Stimulated activated CD8-positive, alpha-beta memory T cell treated with anti-CD3 and anti-CD28 coated beads, Interleukin-15, amount 100 ng/mL, for 48 hours (primary cell): ENCODE measurements at regions not wholly inside any gene's neighbourhood (a gene's known extent, or its start where the extent isn't known, plus 50 kb on each side); places are given as distances from the start of the nearest gene placed in this dataset.
"Not testable (repeated sequence)": the region's sequence is repeated elsewhere in the genome, so short reads cannot be mapped to it uniquely, and the experiment has no call there.

ENCODE experiments used
- DNase-seq, 2 donors: peaks; one replicate each; pipeline ENCODE4 v3.0.0-alpha.2; 2020; ENCODE audit warnings: low read depth in 2 of 2

DNA sequence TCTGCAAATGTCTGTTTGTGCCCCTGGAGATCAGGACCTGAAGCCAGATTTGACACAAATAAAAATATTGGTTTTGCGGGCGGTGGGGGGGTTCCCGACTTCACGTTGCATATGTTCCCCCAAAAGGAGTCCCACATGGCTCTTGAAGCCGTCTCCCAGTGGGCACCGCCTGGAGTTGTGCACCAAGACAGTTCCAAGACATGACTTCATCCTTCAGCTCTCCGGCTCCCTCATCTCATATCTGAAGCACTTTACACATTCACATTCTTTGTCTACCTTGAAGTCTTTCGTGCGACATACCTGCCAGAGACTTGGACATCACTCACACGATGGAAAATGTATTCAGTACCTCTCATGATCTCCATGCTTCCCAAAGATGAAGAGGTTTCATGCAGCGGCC, 362.8 kb upstream of the FOXK1 start:
- DNase-seq = no peak

DNA sequence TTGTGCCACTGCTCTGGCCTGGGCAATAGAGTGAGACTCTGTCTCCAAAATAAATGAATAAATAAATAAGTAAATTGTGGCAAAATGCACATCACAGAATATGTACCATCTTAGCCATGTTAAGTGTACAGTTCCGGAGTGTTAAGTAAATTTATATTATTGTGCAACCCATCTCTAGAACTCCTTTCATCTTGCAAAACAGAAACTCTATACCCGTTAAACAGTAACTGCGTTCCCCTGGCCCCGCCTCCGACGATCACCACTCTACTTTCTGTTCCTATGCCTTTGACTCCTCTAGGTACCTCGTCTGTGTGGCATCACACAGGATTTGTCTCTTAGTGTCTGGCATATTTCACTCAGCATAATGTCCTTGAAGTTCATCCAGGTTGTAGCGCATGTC, 356.4 kb upstream of the FOXK1 start:
- DNase-seq = no peak

DNA sequence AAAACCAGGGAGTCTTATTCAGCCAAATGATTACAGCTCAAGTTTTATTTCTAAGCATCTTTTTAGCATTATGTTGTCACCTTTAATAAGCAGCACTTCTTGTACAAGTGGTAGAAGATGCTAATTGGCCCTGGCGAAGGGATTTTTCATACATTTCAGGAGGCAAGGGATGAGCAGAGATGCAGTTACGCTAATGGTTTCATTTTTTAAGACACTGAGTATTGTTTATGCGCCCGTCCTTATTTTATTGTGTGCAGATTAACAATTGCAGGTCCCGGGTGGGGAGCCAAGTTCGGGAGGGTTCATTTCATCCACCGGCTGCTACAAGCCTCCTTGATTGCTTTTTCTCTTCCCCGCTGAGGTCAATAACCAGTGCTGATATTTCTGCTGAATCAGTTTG, 350.4 kb upstream of the FOXK1 start:
- DNase-seq = no peak

DNA sequence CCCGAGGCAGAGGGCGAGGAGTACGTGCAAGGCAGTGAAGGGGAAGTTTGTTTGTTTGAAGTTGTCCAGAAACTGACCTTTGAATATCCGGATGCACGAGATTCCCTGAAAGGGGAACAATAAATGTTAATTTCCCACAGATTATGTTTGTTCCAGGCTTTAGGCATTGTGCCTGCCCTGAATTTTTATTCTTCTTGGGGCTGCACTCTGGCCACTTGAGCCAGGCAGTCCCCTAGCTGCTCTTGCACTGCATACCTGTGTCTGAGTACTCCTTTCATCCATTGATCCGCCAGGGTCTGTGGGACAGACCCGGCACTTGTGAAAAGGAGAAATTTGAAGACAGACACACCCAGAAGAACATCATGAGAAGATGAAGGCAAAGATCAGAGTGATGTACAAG, 343.5 kb upstream of the FOXK1 start:
- DNase-seq = no peak

DNA sequence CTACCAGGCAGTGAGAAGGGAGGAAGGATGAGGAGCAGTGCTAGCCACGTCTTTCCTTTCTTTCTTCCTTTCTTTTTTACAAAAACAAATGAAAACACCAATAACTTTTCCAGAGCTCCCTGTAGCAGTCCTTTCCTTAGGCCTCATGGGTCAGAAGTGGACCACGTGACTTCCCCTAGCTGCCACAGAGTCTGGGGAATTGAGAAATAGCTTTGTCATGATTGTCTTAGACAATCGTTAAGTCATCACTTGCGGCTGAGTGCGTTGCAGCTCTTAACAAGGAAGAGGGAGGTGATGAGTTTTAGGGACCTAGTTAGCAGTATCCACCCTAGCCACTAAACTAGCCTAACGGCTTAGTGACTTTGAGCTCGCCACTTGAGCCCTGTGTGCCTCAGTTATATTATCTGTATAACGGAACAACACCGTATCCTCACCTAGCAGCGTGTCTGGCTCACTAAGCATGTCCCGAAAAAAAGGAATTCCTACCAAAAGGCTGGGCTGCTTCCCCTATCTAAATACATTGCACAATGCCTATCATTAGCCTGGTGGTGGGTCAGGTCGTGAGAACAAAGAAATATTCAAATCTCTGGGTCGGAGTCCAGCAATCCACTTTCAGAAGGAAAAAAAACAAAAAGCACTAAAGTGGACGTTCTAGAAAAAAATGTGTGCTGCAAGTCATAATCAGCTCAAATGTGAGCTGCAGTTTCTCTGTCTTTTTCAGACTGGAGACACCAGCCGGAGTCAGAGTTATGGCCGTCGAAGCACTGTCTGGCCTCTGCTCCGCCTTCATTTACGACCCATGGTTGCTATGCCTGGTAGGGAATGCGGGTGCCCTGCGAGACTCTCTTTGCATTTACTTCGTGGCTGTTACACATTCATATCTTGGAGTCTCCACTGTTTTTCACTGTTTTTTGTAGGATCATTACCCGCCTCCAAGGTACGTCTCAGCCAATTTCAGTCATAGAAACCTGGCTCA, 338.5 kb upstream of the FOXK1 start:
- no peak for DNase-seq

DNA sequence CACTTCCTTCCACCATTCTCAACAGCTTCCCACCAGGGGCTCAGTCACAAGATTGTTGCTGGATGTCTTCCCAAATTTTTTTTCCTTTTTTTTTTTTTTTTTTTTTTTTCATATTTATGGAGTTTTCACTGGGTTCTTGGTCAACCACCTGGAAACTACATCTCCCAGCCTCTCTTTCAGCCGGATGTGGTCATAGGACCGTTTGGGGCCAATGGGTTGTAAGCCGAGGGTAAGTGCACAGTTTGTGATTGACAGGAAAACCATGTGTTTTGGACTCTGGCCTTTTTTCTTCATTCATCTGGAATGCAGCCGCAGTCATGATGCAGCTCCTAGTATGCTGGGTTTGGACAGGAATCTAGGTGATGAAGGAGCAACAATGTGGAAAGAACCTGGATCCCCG, 337.1 kb upstream of the FOXK1 start:
- DNase-seq = no peak

DNA sequence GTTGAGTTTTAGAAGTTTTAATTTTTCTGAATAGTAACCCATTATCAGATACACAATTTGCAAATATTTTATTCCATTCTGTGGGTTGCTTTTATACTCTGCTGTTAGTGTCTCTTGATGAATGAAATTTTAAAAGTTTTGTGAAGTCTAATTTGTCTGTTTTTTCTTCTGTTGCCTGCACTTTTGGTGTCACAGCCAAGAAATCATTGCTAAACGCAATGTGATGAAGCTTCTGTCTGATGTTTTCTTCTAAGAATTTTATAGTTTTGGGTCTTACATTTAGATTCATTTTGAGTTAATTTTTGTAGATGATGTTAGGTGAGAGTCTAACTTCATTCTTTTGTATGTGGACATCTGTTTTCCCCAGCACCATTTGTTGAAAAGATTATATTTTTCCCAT, 330.0 kb upstream of the FOXK1 start:
- no peak for DNase-seq

DNA sequence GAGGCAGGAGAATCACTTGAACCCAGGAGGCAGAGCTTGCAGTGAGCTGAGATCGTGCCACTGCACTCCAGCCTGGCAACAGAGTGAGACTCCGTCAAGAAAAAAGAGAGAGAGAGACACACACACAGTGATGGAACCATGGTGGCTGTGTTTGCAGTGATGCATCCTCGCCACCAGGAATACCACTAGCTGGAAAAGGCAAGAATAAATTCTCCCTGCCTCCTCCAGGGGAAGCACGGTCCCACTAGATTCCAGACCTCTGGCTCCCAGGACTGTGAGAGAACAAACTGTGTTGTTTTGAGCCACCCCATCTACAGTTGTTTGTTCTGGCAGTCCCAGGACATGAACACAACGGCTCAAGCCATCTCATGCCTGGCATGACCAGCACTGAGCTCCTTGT, 320.3 kb upstream of the FOXK1 start:
- no peak for DNase-seq

DNA sequence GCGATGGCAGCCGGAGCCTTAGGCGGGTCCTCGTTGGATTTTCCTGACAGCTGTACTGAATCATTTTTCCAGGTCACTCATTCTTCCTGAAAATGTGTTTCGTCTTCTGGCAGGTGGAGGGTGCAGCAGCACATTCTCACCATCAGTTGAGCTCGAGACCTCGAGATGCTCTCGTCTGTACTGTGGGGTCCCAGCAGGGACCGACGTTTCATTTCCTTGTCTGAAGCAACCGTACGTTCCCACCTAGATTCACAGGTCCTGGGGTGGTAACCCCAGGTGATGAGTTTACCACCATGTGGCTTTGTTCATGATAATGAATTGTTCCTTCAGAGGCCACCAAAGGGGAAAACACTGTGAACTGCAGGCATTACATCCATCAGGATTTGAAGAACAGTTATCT, 298.5 kb upstream of the FOXK1 start:
- no peak for DNase-seq

DNA sequence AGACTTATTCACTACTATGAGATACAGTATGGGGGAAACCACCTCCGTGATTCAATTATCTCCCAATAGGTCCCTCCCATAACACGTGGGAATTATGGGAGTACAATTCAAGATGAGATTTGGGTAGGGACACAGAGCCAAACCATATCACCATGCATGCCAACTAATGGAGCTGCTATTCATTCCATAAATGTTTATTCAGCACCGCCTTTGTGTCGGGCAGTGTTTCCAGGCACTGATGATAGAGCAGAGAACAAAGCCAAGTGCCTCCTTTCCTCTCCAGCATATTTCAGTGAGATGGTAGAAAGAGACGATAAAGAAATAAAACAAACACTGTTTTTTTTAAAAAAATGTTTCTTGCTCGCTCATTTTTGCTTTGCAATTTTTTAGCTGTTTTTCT, 295.9 kb upstream of the FOXK1 start:
- no peak for DNase-seq

DNA sequence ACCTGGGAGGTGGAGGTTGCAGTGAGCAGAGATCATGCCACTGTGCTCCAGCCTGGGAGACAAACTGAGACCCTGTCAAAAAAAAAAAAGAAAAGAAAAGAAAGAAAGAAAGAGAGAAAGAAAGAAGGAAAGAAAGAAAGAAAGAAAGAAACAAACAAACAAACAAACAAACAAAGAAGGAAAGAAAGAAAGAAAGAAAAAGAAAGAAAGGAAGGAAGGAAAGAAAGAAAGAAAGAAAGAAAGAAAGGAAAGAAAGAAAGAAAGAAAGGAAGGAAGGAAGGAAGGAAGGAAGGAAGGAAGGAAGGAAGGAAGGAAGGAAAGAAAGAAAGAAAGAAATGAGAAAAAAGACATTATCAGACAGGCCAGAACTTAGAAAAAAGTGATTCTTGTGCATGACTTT, 291.0 kb upstream of the FOXK1 start:
- not testable (repeated sequence) for DNase-seq

DNA sequence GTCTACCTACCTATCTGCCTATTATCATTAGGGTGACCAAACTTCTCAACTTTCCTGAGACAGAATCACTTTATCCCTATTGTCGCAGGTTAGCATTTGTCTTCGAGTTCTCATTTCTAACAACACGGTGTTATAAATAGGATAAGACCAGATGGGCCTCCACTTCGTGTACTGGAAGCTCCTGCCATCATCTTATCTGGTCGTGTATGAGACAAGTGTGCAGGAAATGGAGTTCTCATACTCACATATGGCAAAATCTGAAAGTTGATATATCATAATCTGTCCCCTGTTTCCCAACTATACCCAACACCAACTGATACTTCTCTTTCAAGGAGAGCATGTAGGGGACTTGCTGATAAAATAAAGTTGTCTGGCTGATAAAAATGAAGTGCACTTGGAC, 287.4 kb upstream of the FOXK1 start:
- DNase-seq = no peak

DNA sequence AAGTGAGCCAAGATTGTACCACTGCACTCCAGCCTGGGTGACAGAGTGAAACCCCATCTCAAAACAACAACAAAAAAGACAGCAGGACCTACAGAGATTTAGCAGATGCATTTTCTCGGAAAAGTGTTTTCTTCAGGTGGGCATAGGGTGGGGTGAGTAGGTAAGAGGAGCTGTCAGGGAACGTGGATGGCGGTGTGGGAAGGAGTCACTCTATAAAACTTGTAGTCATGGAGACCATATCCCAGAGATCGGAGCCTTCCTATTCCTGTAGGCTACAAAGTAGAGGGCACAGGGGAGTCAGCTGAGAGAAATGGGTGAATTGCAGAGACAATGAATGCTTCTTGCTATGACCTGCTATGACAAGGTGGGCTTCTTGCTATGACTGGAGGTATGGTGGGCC, 283.0 kb upstream of the FOXK1 start:
- no peak for DNase-seq

DNA sequence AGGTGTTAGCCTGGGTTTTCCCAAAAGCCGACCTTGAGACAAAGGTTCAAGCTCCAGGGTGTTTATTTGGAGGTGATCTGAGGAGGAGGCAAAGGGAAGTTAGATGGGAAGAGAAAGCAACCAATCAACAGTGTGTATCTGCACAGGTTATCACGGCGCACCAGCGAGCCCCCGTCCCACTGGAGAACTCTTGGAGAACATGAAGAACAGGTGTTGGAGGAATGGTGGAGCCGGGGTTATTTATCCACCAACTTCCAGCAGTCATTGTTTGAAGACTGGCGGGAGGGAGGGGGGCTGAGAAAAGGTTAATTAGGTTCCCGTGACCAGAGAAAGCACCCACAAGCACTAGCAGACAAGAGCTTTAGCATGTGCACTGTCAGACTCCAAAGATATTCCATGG, 282.5 kb upstream of the FOXK1 start:
- no peak for DNase-seq

DNA sequence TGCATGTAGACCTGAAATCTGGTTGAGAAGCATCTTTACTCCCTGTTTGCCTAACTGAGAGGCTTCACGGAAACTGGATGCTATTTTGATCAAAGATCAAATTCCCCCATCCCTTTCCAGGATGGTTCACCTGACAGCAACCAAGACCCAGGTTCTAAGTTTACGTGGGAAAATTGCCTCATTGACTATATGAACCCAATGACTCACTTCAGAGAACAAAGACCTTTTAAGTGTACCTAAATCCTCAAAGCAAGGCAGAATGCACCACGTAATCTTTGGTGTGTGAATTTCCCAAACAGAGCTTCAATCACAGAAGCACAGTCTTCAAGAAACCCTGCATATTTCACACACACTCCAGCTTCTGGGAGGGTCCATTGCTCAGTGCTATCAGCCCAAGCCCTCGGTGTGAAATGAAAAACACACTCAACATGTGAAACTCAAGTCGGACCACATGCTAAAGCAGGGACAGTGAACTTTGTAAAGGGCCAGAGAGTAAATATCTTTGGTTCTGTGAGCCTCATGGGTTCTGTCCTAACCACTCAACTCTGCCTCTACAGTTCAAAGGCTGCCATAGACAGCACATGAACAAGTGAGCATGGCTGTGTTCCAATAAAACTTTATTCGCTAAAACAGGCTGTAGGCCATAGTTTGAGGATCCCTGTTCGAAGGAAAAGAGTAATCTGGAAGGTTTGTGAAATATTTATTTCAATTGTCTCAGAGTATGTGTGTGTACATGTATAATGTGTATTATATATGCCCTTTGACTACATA, 275.6 kb upstream of the FOXK1 start:
- no peak for DNase-seq

DNA sequence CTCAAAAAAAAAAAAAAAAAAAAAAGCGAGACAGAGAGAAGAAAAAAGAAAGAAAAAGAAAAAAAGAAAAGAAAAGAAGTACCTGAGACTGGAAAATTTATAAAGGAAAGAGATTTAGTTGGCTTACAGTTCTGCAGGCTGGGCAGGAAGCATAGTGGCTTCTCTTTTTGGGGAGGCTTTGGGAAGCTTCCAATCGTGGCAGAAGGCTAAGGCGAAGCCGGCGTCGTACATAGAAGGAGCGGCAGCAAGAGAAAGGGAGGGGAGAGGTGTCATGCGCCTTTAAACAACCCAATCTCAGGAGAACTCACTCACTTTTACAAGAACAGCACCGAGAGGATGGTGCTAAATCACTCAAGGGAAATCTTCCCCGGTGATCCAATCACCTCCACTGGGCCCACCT, 272.1 kb upstream of the FOXK1 start:
- DNase-seq = no peak

DNA sequence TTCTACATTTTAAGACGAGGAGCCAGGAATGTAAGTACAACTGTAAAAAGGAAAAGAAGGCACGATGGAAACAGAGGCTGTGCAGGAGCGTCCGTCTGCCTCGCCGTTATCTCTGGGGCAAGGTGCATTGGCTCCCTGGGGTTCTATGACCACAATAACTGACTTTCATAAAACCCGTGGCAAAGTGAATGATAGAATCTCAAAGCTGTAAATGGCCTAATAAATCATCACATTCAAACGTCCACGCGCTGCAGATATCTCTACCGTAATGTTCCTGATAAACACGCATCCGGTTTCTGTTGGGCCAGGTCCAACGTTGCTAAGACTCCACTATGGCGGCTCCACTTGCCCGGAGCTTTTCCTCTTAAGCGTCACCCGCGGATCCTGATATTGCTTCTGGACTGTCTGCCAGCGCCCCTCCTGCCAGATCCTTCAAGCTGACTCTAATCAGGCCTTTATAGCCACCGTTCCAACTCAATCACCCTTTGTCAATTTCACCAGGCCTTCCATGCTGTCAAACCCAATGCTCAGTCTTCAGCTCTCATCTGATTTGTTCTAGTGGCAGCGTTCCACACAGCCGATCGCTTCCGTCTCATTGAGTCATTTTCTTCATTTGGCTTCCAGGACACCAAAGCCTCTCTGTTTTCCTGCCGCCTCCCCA, 265.6 kb upstream of the FOXK1 start:
- no peak for DNase-seq

DNA sequence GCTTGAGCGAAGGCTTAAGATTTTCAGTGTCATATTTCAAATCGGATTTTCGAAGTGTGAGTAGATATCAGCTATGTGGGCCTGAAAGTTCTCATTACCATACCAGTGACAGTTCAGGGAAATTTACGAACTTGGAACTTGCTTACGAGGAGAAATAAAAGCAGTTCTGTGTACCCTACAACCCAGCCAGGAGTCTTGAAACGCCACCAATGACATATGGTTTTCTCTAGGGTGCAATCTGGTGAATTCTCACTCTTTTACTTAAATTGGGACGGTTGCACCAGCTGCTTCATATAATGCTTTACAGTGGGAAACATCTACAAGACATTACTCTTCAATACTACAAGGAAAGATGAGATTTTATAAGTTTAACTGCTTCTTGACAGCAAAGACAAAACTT, 253.6 kb upstream of the FOXK1 start:
- no peak for DNase-seq

DNA sequence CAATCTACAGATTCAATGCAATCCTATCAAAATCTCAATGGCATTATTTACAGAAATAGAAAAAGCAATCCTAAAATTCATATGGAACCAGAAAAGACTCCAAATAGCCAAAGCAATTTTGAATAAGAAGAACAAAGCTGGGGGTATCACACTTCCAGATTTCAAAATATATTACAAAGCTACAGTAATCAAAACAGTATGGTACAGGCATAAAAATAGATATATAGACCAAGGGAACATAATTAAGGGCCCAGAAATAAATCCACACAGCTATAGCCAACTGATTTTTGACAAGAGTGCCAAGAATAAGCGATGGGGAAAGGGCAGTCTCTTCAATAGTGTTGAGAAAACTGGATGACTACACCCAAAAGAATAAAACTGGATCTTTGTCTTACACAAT, 251.9 kb upstream of the FOXK1 start:
- no peak for DNase-seq

DNA sequence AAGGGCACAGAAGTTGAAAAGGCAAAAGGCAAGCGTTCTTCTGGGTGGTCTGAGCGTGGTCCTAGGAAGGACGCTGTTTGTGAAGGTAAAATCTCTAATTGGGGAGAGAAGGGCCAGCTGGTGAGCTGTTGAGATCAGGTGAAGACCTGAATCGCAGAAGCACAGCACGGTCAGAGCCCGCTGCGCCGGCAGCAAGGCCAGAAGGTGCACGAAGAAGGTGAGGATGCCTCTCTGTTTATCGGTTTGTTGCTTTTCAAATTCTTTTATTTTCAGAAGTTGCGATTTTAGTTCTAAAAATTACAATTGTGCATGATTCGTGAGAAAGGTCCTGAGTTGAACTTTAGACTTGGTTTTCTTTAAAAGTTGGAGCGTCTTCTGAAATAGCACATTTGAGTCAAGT, 247.8 kb upstream of the FOXK1 start:
- no peak for DNase-seq

DNA sequence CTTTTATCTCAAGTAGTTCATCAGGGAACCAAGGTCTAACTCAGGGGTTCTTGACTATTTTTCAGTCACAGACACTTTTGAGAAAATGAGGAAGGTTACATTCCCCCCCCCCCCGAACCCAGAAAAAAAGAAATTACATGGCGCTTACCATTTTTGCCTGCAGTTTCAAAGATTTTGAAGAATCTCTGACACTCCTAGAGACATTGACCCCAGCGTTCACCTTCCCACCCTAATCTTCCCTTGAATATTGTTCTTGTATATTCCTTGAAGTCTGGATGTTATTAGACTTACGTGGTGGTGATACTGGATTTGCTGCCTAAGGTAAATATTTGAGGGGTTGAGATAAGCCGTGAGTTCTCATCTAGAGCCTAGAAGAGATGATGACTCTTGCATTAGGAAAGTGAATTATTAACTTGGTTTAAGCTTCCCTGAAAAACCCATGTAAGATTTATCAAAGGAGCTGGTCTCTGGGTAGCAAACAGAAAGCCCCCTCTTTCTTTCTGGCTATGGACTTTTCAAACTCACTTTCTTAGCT, 245.7 kb upstream of the FOXK1 start:
- no peak for DNase-seq

DNA sequence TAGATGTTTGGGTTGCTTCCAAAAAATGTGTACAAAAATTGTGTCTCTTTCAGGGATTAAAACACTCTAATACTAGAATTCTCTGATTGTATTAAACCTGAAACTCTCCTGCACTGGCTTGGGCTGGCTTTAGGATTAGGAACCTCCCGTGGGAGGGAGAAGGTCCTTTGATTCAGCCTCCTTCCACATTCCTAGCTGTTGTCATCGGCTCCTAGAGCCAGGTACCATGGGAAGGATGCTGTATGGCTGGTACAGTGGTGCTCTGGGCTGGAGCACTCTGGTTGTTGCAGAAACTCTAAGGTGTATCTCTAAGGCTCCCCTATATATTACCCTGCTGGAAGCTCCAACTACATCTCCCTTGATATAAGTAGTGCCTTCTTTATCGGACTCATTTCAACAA, 245.2 kb upstream of the FOXK1 start:
- no peak for DNase-seq
